ENCODE measurements at regions not wholly inside any gene's neighbourhood (a gene's known extent, or its start where the extent isn't known, plus 50 kb on each side); places are given as distances from the start of the nearest gene placed in this dataset.

DNA sequence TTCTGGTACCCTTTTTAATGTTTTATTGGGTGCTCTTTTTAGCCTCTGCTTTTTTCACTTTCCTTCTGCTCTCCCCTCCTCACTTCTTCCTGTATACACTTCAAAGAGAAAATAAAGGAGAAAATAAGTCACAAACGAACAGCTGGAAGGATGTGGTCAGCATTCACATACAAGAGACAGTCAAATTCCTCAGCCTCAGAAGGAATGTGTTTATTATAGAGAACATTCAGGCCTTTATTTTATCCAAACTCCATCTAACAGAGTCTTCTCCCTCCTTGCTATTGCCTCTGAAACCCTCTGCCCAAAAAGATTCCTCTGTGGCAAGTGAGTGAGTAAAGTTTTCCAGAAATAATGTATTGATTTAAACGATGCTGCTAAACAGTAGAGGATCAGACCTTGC lies 490.4 kb downstream of the FRK start:
- no peaks in the 10 kb centered on the region for H3K27me3 ChIP-seq (ENCODE audit: insufficient read depth, low read length)
- H3K27ac ChIP-seq (ENCODE audit: low read depth, low read length): no peak overlapping the region
- no peak overlapping the region for H3K4me3 ChIP-seq (replicated peaks in 1 of 2; ENCODE audit: low read depth in 1 of 2, low read length in 2 of 2)
- no peaks in the 10 kb centered on the region for H3K36me3 ChIP-seq (ENCODE audit: control insufficient read depth in 1 of 2, insufficient read depth in 2 of 2, low read length in 2 of 2)
- no peak overlapping the region for H3K4me2 ChIP-seq (ENCODE audit: low read length)
- H3K4me1 ChIP-seq (ENCODE audit: control insufficient read depth in 1 of 2, insufficient read depth in 2 of 2, low read length in 2 of 2): no peaks in the 10 kb centered on the region
- no peaks in the 10 kb centered on the region for H4K20me1 ChIP-seq (ENCODE audit: insufficient read depth)
- no peaks in the 10 kb centered on the region for H3K9me2 ChIP-seq (ENCODE audit: insufficient read depth)
- ChIA-PET RAD21 (ENCODE audit: low non-redundant PET in 1 of 2, low total read pairs in 2 of 2, uncharacterized antibody in 2 of 2, unreplicated experiment in 2 of 2) (no interaction called here), CTCF (no interaction called here), POLR2A (no interaction called here)
- intact Hi-C loops (cut with micrococcal nuclease): no loop called here
- H3K9me3 ChIP-seq (ENCODE audit: control insufficient read depth in 1 of 2, insufficient read depth in 1 of 2, low read depth in 1 of 2, low read length in 2 of 2): no peaks in the 10 kb centered on the region
- H2AFZ ChIP-seq (ENCODE audit: low read depth, low read length, poor library complexity, severe bottlenecking): no peak overlapping the region
- no peaks in the 10 kb centered on the region for H3K79me2 ChIP-seq (ENCODE audit: insufficient read depth, low read length)
- no peak for ATAC-seq
- H3K9ac ChIP-seq (ENCODE audit: low read length): no peak overlapping the region
- no peak for TF ChIP-seq TCF7L2 (IDR thresholded peaks at IDR 0.05; ENCODE audit: borderline replicate concordance, extremely low read depth, insufficient read depth, insufficient read length)
- no peak for TF ChIP-seq SIN3A (IDR thresholded peaks at IDR 0.05; ENCODE audit: low read depth)
- TF ChIP-seq SP1 (IDR thresholded peaks at IDR 0.05; ENCODE audit: low read depth): no peak
- TF ChIP-seq EZH2phosphoT487 (IDR thresholded peaks at IDR 0.05; ENCODE audit: borderline replicate concordance): no peak
- no peak for TF ChIP-seq EGR1 (IDR thresholded peaks at IDR 0.05; ENCODE audit: low read depth)
- no peak for TF ChIP-seq RAD21 (IDR thresholded peaks at IDR 0.05; ENCODE audit: low read depth)
- no peak for TF ChIP-seq CBX3 (IDR thresholded peaks at IDR 0.05; ENCODE audit: low read depth)
- TF ChIP-seq JUND (IDR thresholded peaks at IDR 0.05): no peak
- TF ChIP-seq YY1 (IDR thresholded peaks at IDR 0.05; ENCODE audit: extremely low read depth, insufficient replicate concordance, low read depth, low read length): no peak
- TF ChIP-seq, protein P1, sequence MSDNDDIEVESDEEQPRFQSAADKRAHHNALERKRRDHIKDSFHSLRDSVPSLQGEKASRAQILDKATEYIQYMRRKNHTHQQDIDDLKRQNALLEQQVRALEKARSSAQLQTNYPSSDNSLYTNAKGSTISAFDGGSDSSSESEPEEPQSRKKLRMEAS (IDR thresholded peaks at IDR 0.05): no peak
- TF ChIP-seq, protein P2, sequence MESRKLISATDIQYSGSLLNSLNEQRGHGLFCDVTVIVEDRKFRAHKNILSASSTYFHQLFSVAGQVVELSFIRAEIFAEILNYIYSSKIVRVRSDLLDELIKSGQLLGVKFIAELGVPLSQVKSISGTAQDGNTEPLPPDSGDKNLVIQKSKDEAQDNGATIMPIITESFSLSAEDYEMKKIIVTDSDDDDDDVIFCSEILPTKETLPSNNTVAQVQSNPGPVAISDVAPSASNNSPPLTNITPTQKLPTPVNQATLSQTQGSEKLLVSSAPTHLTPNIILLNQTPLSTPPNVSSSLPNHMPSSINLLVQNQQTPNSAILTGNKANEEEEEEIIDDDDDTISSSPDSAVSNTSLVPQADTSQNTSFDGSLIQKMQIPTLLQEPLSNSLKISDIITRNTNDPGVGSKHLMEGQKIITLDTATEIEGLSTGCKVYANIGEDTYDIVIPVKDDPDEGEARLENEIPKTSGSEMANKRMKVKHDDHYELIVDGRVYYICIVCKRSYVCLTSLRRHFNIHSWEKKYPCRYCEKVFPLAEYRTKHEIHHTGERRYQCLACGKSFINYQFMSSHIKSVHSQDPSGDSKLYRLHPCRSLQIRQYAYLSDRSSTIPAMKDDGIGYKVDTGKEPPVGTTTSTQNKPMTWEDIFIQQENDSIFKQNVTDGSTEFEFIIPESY (IDR thresholded peaks at IDR 0.05; ENCODE audit: extremely low read depth, insufficient replicate concordance, low read length): no peak
- TF ChIP-seq, protein P3, sequence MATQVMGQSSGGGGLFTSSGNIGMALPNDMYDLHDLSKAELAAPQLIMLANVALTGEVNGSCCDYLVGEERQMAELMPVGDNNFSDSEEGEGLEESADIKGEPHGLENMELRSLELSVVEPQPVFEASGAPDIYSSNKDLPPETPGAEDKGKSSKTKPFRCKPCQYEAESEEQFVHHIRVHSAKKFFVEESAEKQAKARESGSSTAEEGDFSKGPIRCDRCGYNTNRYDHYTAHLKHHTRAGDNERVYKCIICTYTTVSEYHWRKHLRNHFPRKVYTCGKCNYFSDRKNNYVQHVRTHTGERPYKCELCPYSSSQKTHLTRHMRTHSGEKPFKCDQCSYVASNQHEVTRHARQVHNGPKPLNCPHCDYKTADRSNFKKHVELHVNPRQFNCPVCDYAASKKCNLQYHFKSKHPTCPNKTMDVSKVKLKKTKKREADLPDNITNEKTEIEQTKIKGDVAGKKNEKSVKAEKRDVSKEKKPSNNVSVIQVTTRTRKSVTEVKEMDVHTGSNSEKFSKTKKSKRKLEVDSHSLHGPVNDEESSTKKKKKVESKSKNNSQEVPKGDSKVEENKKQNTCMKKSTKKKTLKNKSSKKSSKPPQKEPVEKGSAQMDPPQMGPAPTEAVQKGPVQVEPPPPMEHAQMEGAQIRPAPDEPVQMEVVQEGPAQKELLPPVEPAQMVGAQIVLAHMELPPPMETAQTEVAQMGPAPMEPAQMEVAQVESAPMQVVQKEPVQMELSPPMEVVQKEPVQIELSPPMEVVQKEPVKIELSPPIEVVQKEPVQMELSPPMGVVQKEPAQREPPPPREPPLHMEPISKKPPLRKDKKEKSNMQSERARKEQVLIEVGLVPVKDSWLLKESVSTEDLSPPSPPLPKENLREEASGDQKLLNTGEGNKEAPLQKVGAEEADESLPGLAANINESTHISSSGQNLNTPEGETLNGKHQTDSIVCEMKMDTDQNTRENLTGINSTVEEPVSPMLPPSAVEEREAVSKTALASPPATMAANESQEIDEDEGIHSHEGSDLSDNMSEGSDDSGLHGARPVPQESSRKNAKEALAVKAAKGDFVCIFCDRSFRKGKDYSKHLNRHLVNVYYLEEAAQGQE (IDR thresholded peaks at IDR 0.05; ENCODE audit: low read depth): no peak
- TF ChIP-seq POLR2A (IDR thresholded peaks at IDR 0.05; ENCODE audit: borderline replicate concordance, extremely low read depth, insufficient read depth, insufficient read length): no peak
- TF ChIP-seq, protein P4, sequence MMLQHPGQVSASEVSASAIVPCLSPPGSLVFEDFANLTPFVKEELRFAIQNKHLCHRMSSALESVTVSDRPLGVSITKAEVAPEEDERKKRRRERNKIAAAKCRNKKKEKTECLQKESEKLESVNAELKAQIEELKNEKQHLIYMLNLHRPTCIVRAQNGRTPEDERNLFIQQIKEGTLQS (IDR thresholded peaks at IDR 0.05): no peak
- TF ChIP-seq ELF1 (IDR thresholded peaks at IDR 0.05; ENCODE audit: borderline replicate concordance, low read depth): no peak
- TF ChIP-seq, protein P5, sequence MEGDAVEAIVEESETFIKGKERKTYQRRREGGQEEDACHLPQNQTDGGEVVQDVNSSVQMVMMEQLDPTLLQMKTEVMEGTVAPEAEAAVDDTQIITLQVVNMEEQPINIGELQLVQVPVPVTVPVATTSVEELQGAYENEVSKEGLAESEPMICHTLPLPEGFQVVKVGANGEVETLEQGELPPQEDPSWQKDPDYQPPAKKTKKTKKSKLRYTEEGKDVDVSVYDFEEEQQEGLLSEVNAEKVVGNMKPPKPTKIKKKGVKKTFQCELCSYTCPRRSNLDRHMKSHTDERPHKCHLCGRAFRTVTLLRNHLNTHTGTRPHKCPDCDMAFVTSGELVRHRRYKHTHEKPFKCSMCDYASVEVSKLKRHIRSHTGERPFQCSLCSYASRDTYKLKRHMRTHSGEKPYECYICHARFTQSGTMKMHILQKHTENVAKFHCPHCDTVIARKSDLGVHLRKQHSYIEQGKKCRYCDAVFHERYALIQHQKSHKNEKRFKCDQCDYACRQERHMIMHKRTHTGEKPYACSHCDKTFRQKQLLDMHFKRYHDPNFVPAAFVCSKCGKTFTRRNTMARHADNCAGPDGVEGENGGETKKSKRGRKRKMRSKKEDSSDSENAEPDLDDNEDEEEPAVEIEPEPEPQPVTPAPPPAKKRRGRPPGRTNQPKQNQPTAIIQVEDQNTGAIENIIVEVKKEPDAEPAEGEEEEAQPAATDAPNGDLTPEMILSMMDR (IDR thresholded peaks at IDR 0.05 in 2 of 3, conservative IDR thresholded peaks at IDR 0.05 in 1 of 3; ENCODE audit: borderline replicate concordance in 1 of 3, insufficient read depth in 1 of 3, low read depth in 2 of 3, low read length in 2 of 3): no peak
- TF ChIP-seq SRF (IDR thresholded peaks at IDR 0.05; ENCODE audit: low read depth): no peak
- no peak for TF ChIP-seq ZFX (IDR thresholded peaks at IDR 0.05)
- TF ChIP-seq CEBPB (IDR thresholded peaks at IDR 0.05; ENCODE audit: low read depth): no peak
- no TSS peak for BruUV-seq (replicated peaks)
- DNase-seq (ENCODE audit: low read depth, low spot score): no peak
